ENCODE measurements at regions not wholly inside any gene's neighbourhood (a gene's known extent, or its start where the extent isn't known, plus 50 kb on each side); places are given as distances from the start of the nearest gene placed in this dataset.
"Not testable (repeated sequence)": the region's sequence is repeated elsewhere in the genome, so short reads cannot be mapped to it uniquely, and the experiment has no call there.

DNA sequence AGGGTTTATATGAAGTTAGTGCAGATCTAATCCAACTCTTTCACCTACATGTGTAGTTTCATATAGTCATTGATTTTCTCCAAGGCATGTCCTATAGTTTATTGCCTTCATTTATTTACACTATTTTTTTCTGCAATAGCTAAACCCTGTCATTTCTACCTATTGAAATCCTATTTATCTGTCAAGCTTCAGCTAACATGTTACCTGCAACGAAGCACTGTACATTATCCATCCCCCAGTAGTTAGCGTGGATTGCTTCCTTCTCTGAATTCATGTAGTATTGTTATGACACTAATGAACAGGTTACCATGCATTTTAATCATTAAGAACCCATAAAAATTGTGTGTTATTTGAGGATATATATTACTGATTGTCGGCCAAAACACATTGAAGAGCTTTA, 742.9 kb upstream of the PCDH20 start:
- DNase-seq = no peak

GRCh38 chr13:62151724-62152123, 736.1 kb upstream of the PCDH20 start:
- DNase-seq = not testable (repeated sequence)

- no peak for DNase-seq
These were observed 726.4 kb upstream of the PCDH20 start for GRCh38 chr13:62142048-62142447.

- DNase-seq = no peak
These were observed 723.9 kb upstream of the PCDH20 start for GRCh38 chr13:62139597-62139996.

GRCh38 chr13:62137629-62138405, 722.2 kb upstream of the PCDH20 start:
- DNase-seq = no peak

DNA sequence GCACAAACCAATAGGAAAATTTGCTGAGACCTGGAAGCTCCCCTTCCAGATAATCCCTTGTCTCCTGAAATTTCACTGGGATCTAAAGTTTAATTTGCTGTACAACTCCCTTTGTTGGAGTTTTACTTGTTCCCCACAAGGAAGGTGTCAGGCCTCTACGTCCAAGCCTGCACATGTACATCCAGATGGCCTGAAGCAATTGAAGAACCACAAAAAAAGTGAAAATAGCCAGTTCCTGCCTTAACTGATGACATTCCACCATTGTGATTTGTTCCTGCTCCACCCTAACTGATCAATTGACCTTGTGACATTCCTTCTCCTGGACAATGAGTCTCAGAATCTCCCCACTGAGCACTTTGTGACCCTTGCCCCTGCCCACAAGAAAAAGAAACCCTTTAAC, 716.0 kb upstream of the PCDH20 start:
- DNase-seq = no peak

DNA sequence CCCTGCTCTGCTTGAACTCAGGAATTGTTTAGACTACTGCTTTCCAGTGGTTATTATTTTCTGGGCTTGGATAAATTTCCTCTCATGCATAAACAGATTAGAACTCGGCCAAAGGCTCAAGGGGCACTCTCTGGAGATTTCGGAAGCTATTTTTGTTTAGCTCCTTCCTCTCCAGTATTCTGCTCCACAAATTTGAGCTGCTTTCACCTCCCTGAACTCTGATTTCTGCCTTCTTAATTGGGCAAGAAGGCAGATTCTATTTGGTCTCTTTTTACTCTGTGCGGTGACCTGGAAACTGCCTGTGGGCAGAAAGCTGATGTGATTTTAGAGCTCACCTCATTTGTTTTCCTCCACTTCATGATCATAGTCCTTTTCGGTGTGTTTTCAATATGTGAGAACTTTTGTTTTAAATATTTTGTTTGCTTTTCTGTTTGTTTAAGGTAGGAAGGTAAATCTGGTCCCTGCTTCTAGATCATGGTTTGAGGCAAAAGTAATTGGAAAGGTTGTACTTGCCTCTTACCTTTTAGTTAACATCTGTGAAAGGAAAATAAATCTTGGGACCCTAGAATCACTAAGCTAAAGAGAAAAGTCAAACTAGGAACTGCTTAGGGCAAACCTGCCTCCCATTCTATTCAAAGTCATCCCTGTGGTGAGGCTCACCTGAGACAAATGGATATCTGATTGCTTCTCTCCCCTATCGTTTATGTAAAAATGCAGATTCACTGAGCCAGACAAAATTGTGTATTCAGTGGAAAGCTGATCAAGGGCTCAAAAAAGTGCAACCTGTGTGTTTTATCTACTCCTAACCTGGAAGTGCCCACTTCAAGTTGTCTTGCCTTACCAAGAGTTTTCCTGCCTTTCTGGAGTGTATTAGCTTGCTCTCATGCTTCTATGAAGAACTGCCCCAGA, 714.7 kb upstream of the PCDH20 start:
- DNase-seq = no peak

GRCh38 chr13:62129000-62129551, 713.4 kb upstream of the PCDH20 start:
- no peak for DNase-seq

- DNase-seq = no peak
These were observed 710.8 kb upstream of the PCDH20 start for GRCh38 chr13:62126400-62126799.

DNA sequence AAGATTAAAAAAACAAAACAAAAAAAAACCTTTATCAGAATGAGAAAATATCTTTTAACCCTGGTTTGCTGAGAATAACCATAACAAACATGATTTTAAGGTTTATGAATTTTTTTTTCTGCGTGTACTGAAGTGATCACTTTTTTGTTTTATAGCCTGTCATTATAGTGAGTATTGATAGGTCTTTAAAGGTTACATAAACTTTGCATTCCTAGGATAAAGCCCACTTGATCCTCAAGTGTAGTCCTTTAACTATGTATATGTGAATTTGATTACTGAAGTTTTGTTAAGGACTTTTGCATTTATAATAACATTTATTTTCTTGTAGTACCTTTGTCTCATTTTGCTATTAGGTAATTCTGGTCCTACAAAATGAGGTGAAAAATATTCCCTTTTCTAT, 709.8 kb upstream of the PCDH20 start:
- no peak for DNase-seq

DNA sequence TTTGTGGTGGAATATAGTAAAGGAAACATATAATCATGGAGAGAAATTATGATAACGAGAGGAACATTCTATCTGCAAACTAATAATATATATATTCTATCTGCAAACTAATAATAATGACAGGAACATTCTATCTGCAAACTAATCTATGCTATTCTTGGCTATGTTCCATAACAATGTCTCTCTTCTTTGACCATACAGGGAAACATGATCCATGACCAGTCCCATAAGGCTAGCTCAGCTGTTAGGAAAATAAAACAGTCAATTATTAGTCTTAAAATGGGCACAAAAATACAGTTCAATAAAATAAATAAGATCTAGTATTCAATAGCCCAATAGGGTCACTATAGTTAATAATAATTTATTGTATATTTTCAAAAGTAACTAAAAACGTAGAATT, 707.8 kb upstream of the PCDH20 start:
- no peak for DNase-seq

GRCh38 chr13:62122434-62122833, 706.8 kb upstream of the PCDH20 start:
- DNase-seq = no peak

GRCh38 chr13:62119739-62120700, 704.4 kb upstream of the PCDH20 start:
- DNase-seq = peak; percentile 1

GRCh38 chr13:62115831-62116230, 700.2 kb upstream of the PCDH20 start:
- DNase-seq = no peak

DNA sequence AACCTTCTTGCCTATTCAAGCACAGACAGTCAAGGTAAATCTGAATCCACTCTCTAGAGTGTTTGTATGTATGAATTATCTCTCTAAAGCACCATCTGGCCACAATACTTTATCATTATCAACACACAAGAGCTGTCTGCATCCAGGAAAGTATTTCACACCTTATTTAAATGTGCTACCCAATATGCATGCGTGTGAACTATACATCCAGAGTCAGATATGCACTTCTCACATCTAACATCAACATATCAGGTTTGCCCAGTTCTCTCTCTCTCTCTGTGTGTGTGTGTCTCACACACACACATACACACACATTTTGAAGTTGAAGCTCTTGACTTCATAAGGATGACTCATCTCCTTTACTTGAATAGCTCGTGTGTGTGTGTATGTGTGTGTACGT, 697.5 kb upstream of the PCDH20 start:
- DNase-seq = no peak

GRCh38 chr13:62110079-62110478, 694.4 kb upstream of the PCDH20 start:
- no peak for DNase-seq

GRCh38 chr13:62104136-62104535, 688.5 kb upstream of the PCDH20 start:
- not testable (repeated sequence) for DNase-seq

DNA sequence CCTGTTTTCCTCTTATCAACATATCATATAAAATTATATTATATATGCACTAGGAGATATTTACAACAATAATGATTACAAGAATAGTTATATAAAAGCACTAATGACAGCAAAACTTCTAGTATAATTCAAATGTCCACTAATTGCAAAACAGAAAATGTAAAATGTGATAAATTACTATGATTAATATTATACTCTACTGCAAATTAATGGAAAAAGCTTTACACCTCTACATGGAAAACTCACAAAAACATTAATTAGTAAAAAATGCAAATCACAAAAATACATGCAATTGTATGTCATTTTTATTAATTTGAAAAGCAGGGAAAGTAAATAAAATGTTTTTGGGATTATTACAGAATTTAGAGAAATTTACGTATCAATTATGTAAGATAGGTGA, 681.0 kb upstream of the PCDH20 start:
- DNase-seq = no peak

DNA sequence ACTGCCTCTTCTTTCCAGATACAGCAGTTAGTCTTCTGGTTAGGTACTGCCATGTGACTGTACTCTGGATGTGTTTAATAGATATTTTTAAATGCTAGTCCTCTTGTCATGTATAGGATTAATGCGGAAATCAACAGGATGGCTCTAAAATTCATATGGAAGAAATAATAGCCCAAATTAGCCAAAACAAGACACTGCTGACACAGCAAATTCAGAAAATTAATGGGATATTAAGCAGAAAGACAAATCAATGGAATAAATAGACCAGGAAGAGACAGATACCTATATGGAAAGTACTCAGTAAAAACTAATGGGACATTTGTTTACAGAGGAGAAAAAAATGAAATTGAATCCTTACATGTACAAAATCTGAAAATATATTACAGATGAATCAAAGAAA, 679.3 kb upstream of the PCDH20 start:
- DNase-seq = no peak

DNA sequence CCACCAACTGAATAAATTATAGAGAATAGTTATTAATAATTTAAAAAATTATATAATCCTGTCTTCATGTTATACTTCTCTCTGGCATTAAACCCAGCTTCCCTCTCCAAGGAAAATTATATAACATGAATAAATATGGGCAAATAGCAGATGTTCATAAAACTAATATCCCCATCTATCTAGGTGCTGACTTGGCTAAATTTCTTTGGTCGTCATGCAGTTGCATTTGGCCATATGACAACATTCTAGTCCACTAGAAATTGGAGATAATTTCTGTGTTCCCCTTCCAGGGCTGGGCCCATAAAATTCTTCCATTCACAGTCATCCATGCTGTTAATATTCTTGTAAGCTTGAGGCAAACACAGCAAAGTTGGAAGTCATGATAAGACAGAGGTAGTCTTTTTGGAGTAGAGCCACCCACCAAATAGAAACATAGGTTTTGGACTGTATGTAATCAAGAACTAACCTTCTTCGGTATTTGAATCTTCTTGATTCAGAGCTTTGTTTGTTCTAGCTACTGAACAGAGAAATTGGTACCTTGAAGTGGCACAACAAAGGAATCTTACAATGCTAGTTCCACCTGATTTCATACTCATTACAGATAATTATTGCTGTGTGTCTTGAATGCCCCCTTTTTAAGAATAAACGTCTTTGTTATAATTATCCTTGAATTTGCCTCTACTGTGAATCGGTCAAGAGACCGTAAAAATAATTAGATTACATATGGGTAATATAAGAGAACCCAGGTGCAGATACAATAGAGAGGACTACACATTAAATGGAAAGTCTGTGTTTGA, 678.5 kb upstream of the PCDH20 start:
- no peak for DNase-seq

DNA sequence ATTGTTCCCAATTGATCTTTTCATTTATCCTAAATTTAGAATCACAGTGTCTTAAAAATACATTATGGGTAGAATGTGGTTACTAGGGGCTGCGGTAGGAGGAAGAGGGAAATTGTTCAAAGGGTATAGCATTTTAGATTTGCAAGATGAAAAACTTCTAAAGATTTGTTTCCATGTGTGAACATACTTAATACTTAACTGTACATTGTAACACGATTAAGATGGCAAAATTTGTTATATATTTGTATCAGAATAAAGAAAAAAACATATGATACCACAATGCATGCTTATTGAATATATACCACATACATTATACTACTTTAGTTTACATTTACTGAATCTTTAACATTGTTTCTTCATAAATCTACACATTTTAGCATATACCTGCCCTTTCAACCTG, 677.3 kb upstream of the PCDH20 start:
- DNase-seq = no peak

DNA sequence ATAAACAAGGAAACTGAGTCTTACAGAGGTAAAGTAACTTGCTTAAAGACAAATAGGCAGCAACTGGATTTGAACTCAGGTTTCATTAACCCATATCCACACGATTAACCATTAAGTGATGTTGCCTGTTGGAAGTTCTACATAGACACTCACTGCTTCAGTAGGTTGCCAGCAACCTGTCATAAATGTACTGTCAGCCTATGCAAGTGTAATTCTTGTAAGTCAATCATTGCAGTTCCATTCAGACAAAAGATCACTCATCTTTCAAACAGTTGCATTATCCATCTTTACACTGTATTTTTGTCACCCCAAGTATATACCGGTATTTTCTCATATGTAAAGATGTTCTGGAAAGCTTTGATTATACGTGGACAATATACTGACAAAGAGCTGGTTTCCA, 676.9 kb upstream of the PCDH20 start:
- no peak for DNase-seq

Data from NCI-H446 treated with DMSO at 0.1 percent for 48 hours (cell line).